HG02610 (cell line): ENCODE measurements at regions not wholly inside any gene's neighbourhood (a gene's known extent, or its start where the extent isn't known, plus 50 kb on each side); places are given as distances from the start of the nearest gene placed in this dataset.
"Not testable (repeated sequence)": the region's sequence is repeated elsewhere in the genome, so short reads cannot be mapped to it uniquely, and the experiment has no call there.

ENCODE experiments used
- ATAC-seq: cut with Tn5 transposase; IDR thresholded peaks from one replicate; pipeline ENCODE4 v1.9.1; 2021; ENCODE audit warnings: mild to moderate bottlenecking, moderate library complexity; ENCODE audit not compliant: unreplicated experiment

DNA sequence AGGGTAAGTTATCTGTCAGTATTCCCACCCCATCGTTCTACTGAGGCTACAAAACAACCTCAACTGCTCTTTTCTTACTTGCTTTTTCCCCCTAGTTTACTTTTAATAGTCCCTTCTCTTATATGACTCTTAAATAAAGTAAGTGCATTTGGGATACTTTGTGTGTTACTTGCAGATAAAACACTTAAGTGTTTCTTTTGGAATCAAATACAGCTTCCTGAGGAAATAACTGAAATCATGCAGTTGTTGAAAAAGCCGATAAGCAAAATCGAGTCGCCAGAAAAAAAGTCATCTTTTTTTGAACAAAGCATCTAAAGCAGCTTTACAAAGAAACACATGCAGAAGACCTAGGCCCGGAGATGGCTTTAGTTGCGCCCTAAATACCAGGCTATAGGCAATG, 53.5 kb upstream of the EPB41L4A start:
- ATAC-seq: no peak

DNA sequence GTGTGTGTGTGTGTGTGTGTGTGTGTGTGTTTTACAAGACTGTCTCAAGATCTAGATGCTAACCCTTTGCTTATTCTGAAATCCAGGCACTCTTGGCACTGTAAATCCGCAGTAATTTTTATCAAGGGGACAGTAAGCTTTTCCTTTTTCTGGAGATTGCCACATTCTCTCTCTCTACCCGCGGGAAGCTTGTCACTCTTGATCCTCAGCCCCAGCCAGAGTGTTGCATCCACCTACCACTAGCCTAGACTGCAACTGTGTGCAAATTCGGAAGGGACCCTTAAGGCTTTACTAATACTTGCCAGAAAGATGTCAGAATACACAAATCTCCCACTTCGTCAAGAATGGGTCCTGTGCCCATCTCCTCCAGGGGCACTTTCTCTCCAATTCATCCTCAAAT, 54.9 kb upstream of the EPB41L4A start:
- no peak for ATAC-seq

GRCh38 chr5:112475747-112476365, 56.8 kb upstream of the EPB41L4A start:
- ATAC-seq: no peak

GRCh38 chr5:112479418-112479817, 60.3 kb upstream of the EPB41L4A start:
- peak; percentile 58 for ATAC-seq

GRCh38 chr5:112480501-112480900, 61.4 kb upstream of the EPB41L4A start:
- no peak for ATAC-seq

GRCh38 chr5:112483704-112484103, 64.6 kb upstream of the EPB41L4A start:
- no peak for ATAC-seq

DNA sequence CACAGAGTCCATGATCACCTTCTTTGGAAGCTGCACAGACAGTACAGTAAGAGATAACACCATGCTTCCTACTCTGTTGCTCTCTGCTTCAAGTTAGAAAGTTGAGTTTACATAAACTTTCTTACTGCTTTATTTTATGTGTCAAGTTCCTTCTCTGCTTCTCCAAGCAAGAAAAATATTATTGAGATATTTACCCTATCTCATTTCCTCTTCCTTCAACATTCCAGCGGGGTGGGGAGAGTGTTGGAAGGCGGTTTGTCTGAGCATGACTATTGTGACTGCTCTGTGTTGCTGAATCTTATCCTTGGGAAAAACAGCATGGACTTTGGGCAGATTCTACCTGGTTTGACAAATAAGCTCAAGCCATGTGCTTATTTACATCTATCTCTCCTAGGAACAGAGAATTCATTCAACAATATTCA, 66.9 kb upstream of the EPB41L4A start:
- no peak for ATAC-seq

DNA sequence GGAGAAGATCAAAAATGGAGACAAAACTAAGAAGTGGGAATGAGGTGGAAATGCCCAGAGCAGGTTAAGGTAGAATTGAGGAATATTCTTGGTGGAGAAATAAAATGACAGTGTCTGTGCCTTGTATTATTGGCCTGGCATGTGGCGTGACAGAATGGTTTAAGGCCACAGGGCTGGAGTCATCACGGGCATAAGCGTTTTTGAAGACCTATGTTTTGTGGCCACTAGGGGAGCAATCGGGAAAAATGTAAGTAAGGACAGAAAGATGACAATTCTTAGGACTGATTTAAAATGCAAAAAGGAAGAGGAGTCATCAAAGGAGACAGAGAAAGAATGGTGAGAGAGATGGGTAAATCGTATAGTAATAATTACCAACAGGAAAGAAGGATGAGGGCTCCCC, 72.2 kb upstream of the EPB41L4A start:
- no peak for ATAC-seq

DNA sequence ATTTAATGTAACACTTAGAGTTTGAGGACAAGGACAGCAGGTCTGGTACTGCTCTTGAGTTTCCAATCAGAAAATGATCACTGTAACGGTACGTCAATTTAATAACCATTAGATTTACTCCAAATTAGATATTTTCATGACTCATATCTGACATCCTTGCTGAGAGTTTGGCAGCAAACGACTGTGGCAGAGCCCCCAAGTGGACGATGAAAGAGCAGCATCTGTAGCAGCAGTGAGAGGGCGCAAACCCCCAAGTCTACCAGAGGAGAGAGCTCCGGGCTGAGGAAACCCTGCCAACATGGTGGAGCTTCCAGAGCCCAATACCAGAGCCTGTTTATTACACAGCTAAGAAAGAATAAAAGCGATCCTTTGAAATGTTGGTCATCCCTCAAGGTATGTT, 73.2 kb upstream of the EPB41L4A start:
- ATAC-seq: peak; percentile 99

GRCh38 chr5:112503749-112504501, 84.8 kb upstream of the EPB41L4A start:
- ATAC-seq: not testable (repeated sequence)

- ATAC-seq: not testable (repeated sequence)
These were observed 90.0 kb upstream of the EPB41L4A start for GRCh38 chr5:112509097-112509496.

DNA sequence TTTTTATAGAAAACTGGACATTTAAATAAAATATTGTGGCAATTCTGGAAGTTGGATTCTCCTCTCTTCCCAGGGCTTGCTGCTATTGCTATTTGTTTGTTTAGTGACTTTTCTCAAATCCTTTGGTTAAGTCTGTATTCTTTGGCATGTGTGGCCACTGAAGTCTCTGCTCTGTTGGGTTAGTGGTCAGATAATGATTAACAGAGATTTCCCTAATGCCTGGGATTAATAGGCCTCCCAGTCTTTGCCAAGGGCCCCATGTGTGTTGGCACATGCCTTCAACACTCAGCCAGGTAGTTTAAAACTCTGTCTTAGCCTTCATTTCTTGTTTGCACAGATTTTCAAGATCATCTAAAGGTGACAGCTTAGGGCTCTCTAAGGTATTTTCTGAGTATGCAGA, 92.8 kb upstream of the EPB41L4A start:
- ATAC-seq: no peak

GRCh38 chr5:112512901-112513300, 93.8 kb upstream of the EPB41L4A start:
- no peak for ATAC-seq

GRCh38 chr5:112514111-112514510, 95.0 kb upstream of the EPB41L4A start:
- no peak for ATAC-seq

DNA sequence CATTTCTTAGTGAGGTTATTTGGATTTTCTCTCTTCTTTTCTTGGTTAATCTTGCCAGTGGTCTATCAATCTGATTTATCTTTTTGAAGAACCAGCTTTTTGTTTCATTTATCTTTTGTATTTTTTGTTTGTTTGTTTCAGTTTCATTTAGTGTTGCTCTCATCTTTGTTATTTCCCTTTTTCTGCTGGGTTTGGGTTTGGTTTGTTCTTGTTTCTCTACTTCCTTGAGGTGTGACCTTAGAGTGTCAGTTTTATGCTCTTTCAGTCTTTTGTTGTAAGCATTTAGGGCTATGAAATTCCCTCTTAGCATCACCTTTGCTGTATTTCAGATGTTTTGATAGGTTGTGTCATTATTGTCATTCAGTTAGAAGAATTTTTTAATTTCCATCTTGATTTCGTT, 101.4 kb upstream of the EPB41L4A start:
- ATAC-seq: not testable (repeated sequence)

DNA sequence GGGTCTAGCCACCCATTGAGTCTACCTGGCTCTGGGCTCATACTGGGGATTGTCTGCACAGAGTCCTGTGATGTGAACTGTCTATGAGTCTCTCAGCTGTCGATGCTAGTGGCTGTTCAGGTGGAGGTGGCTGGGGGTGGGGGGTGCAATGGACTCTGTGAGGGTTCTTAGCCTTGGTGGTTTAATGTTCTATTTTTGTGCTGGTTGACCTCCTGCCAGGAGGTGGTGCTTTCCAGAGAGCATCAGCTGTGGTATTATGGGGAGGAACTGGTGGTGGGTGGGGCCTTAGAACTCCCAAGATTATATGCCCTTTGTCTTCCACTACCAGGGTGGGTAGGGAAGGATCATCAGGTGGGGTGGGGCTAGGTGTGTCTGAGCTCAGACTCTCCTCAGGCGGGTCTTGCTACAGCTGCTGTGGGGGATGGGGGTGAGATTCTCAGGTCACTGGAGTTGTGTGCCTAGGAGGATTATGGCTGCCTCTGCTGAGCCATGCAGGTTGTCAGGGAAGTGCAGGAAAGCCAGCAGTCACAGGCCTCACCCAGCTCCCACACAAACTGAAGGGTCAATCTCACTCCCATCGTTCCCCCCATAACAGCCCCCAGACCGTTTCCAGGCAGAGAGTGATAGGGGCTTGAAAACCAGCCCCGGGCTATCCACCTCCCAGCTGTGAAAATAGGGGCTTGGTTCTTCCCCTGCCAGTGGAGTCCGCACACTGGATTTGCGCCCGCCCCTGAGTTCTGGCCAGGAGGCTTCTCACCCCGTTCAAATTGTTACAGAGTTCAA, 104.0 kb upstream of the EPB41L4A start:
- peak; percentile 80 for ATAC-seq

- peak; percentile 77 for ATAC-seq
These were observed 104.7 kb upstream of the EPB41L4A start for GRCh38 chr5:112523674-112524263.

DNA sequence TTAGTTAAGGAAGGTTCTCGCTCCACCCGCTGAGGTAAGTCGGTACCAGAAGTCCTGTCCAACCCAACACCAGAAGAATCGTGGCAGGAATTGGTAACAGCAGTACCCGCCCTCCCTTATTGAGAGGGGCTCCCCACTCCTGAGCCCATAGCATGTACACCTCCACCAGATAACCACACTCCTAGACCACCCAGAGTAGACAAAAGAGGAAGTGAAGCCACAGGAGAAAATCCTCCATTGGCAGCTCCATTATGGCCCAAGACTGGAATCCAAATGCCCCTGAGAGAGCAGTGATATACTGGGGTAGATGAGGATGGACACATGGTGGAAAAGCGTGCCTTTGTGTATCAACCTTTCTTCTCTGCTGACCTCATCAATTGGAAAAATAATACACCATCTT, 106.1 kb upstream of the EPB41L4A start:
- ATAC-seq: no peak

DNA sequence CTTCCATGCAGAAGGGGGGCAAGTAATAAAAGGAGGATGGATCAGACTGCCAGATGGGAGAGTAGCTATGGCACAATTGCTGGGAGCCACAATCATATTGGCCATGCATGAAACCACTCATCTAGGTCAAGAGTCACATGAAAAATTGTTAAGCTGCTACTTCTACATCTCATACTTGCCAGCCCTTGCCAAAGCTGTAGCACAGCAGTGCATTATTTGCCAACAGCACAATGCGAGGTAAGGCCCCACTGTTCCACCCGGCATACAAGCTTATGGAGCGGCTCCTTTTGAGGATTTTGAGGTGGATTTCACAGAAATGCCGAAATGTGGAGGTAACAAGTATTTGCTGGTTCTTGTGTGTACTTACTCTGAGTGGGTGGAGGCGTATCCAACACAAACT, 109.9 kb upstream of the EPB41L4A start:
- no peak for ATAC-seq

GRCh38 chr5:112529525-112529924, 110.4 kb upstream of the EPB41L4A start:
- peak; percentile 39 for ATAC-seq

DNA sequence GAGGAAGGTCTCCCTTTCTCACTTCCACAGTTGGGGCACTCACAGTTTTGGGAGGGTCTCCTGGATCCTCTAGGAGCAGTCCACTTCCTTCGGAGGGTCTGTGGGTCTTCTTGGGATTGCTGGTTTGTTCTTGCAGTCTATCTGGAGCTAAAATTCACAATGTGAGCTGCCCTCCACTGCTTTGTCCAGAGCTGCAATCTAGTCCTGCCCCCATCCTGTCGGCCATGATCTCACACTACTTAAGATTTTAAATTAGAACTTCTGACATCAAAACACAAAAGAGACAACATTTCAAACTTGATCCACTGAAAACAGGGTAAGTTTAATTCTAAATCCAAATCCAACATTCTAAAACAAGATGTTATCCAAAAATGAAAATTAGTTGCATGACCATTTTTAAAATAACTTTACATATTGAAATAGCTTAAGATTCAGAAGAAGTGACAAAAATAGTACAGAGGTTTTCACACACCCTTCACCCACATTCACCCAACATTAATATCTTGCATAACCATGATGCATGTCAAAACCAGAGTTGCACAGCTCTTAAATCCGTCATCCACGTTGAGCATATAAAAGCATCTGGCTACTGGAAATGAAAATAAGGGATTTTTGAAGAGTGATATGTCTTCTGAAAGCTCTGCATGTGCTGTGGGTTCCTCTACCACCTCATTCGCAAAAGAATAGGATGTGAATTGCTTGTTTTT, 113.7 kb upstream of the EPB41L4A start:
- ATAC-seq: peak; percentile 70
